Osteoblast (primary cell): ENCODE measurements at regions not wholly inside any gene's neighbourhood (a gene's known extent, or its start where the extent isn't known, plus 50 kb on each side); places are given as distances from the start of the nearest gene placed in this dataset.

Experiments
- DNase-seq: peaks from one replicate; pipeline ENCODE4 v3.0.0; 2011; ENCODE audit warnings: low spot score, mixed read lengths; ENCODE audit not compliant: insufficient read length; ENCODE audit errors: missing footprints
- H2AFZ ChIP-seq: 2 replicates; pipeline ENCODE4 v1.6.0; 2011; ENCODE audit warnings: mild to moderate bottlenecking, low read length
- H3K27ac ChIP-seq: 2 replicates; pipeline ENCODE4 v1.5.1; 2011; ENCODE audit warnings: mild to moderate bottlenecking, low read depth, low read length, moderate library complexity
- H3K27me3 ChIP-seq: 2 replicates; pipeline ENCODE4 v1.6.0; 2012; ENCODE audit warnings: mild to moderate bottlenecking, control low read depth, inconsistent platforms, low read length, moderate library complexity; ENCODE audit not compliant: insufficient read depth
- H3K36me3 ChIP-seq: 2 replicates; pipeline ENCODE4 v1.5.1; 2011; ENCODE audit warnings: mild to moderate bottlenecking, low read length, control low read depth, moderate library complexity; ENCODE audit not compliant: insufficient read depth
- H3K4me1 ChIP-seq: 2 replicates; pipeline ENCODE4 v1.5.1; 2011; ENCODE audit warnings: mild to moderate bottlenecking, low read length, control low read depth, moderate library complexity; ENCODE audit not compliant: insufficient read depth
- H3K4me2 ChIP-seq: 2 replicates; pipeline ENCODE4 v1.6.0; 2011; ENCODE audit warnings: mild to moderate bottlenecking, low read length; ENCODE audit not compliant: insufficient read depth
- H3K4me3 ChIP-seq: fragments of 200-600 bp; sonication (generic); 3 replicates; pipeline ENCODE4 v1.5.1; 2012; ENCODE audit warnings: mild to moderate bottlenecking, low read length, inconsistent platforms; ENCODE audit not compliant: insufficient read depth
- H3K79me2 ChIP-seq: 2 replicates; pipeline ENCODE4 v1.6.0; 2012; ENCODE audit warnings: mild to moderate bottlenecking, low read length, control low read depth, inconsistent platforms; ENCODE audit not compliant: insufficient read depth
- H3K9me3 ChIP-seq: 2 replicates; pipeline ENCODE4 v1.5.1; 2011; ENCODE audit warnings: low read depth, low read length, control low read depth
- H4K20me1 ChIP-seq: 2 replicates; pipeline ENCODE4 v1.6.0; 2012; ENCODE audit warnings: mild to moderate bottlenecking, low read length, control low read depth; ENCODE audit not compliant: insufficient read depth
- CTCF ChIP-seq: IDR thresholded peaks from 2 replicates; pipeline ENCODE4 v1.5.1; 2011; ENCODE audit warnings: mild to moderate bottlenecking, low read depth, low read length, moderate library complexity; ENCODE audit errors: extremely low read depth

- Histone ChIP-seq H3K4me1 (no peaks in the 10 kb centered on the region), H3K27ac (no peak overlapping the region), H4K20me1 (no peaks in the 10 kb centered on the region), H3K36me3 (no peaks in the 10 kb centered on the region), H3K4me2 (no peak overlapping the region), H3K79me2 (no peaks in the 10 kb centered on the region), H2AFZ (no peak overlapping the region), H3K4me3 (no peak overlapping the region), H3K9me3 (no peaks in the 10 kb centered on the region), H3K27me3 (no peaks in the 10 kb centered on the region)
- no peak for TF ChIP-seq CTCF
- no peak for DNase-seq
These were observed 1249.0 kb upstream of the FAM98A start for GRCh38 chr2:34848132-34848531.

GRCh38 chr2:34844629-34845028 lies 1245.5 kb upstream of the FAM98A start:
- no peak for TF ChIP-seq CTCF
- no peak overlapping the region for H3K27ac ChIP-seq
- no peak for DNase-seq
- H3K36me3 ChIP-seq = no peaks in the 10 kb centered on the region
- no peaks in the 10 kb centered on the region for H3K4me1 ChIP-seq
- no peaks in the 10 kb centered on the region for H3K79me2 ChIP-seq
- no peaks in the 10 kb centered on the region for H4K20me1 ChIP-seq
- H3K4me2 ChIP-seq = no peak overlapping the region
- H3K4me3 ChIP-seq = no peak overlapping the region
- no peaks in the 10 kb centered on the region for H3K9me3 ChIP-seq
- H2AFZ ChIP-seq = no peak overlapping the region
- H3K27me3 ChIP-seq = no peaks in the 10 kb centered on the region

DNA sequence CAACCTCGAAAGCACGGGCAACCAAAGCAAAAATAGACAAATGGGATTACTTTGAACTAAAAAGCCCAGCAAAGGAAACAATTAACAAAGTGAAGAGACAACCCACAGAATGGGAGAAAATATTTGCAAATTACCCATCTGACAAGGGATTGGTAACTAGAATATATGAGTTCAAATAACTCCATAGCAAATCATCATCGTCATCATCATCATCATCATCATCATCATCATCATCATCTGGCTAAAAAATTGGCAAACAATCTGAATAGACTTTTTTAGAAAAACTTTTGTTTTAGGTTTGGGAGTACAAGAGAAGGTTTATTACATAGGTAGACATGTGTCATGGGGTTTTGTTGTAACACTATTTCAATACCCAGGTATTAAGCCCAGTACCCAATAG lies 1239.3 kb upstream of the FAM98A start:
- DNase-seq = no peak

GRCh38 chr2:34836361-34836760 lies 1237.3 kb upstream of the FAM98A start:
- H3K36me3 ChIP-seq = no peaks in the 10 kb centered on the region
- no peaks in the 10 kb centered on the region for H3K9me3 ChIP-seq
- no peak for DNase-seq
- no peak overlapping the region for H3K4me3 ChIP-seq
- no peaks in the 10 kb centered on the region for H3K79me2 ChIP-seq
- no peak overlapping the region for H2AFZ ChIP-seq
- no peaks in the 10 kb centered on the region for H3K4me1 ChIP-seq
- H3K27ac ChIP-seq = no peak overlapping the region
- no peaks in the 10 kb centered on the region for H3K27me3 ChIP-seq
- no peak for TF ChIP-seq CTCF
- no peak overlapping the region for H3K4me2 ChIP-seq
- no peaks in the 10 kb centered on the region for H4K20me1 ChIP-seq

More for the DNA sequence above, 1239.3 kb upstream of the FAM98A start:
- H3K36me3 ChIP-seq = no peaks in the 10 kb centered on the region
- H3K4me1 ChIP-seq = no peaks in the 10 kb centered on the region
- no peak for TF ChIP-seq CTCF
- H3K4me3 ChIP-seq = no peak overlapping the region
- no peak overlapping the region for H3K27ac ChIP-seq
- no peaks in the 10 kb centered on the region for H3K27me3 ChIP-seq
- no peaks in the 10 kb centered on the region for H4K20me1 ChIP-seq
- H3K4me2 ChIP-seq = no peak overlapping the region
- no peak overlapping the region for H2AFZ ChIP-seq
- H3K79me2 ChIP-seq = no peaks in the 10 kb centered on the region
- H3K9me3 ChIP-seq = no peaks in the 10 kb centered on the region
